GM10248 (cell line): ENCODE measurements at regions not wholly inside any gene's neighbourhood (a gene's known extent, or its start where the extent isn't known, plus 50 kb on each side); places are given as distances from the start of the nearest gene placed in this dataset.
A peak's percentile ranks its signal among the peaks of the same experiment; 100 is the strongest.

Source experiments
- CTCF ChIA-PET: fragments of 300-600 bp; sonication (Branson Sonifier 250); formaldehyde crosslinking; extraction: SDS; loops from one replicate; lab custom pipeline; 2021; ENCODE audit warnings: antibody characterized with exemption; lab: Yijun Ruan, JAX
- POLR2A ChIA-PET: fragments of 350-650 bp; sonication (Branson Sonifier 250); formaldehyde crosslinking; extraction: SDS; loops from one replicate; lab custom pipeline; 2020; ENCODE audit warnings: antibody characterized with exemption; lab: Yijun Ruan, JAX
- DNase-seq: peaks from one replicate; pipeline ENCODE4 v3.0.0; 2012; ENCODE audit errors: extremely low spot score
- TF ChIP-seq, protein P1 (sequence below): IDR thresholded peaks from 2 replicates; pipeline ENCODE4 v1.5.1; 2012; ENCODE audit warnings: mild to moderate bottlenecking, low read depth; ENCODE audit errors: extremely low read depth, missing control alignments, control extremely low read depth

DNA sequence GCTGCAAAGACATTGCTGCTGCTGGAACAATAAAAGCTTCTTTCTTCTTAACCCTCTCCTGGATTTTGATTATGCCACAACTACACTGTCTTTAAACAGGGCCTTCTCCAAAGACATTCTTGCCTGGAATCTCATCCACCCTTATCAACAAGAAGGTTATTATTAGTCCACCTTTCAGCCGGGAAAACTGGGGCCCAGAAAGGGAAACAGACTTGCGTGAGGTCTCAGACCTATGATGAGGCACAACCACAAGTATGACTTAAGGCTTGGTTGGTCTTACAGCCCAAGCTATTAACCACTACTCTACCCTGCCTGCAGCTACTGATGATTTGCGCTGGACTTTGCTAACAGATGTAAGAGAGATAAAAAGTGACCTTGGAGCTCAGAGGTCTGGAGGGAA, 62.8 kb upstream of the CTNNBL1 start:
- ChIA-PET POLR2A (no interaction called here), CTCF (interaction anchor here (1.3 to 1.5 kb wide), 2 partner anchors 11 to 15 kb away, joined by 4 read pairs; no protein-coding TSS in a partner anchor)
- TF ChIP-seq, protein P1, sequence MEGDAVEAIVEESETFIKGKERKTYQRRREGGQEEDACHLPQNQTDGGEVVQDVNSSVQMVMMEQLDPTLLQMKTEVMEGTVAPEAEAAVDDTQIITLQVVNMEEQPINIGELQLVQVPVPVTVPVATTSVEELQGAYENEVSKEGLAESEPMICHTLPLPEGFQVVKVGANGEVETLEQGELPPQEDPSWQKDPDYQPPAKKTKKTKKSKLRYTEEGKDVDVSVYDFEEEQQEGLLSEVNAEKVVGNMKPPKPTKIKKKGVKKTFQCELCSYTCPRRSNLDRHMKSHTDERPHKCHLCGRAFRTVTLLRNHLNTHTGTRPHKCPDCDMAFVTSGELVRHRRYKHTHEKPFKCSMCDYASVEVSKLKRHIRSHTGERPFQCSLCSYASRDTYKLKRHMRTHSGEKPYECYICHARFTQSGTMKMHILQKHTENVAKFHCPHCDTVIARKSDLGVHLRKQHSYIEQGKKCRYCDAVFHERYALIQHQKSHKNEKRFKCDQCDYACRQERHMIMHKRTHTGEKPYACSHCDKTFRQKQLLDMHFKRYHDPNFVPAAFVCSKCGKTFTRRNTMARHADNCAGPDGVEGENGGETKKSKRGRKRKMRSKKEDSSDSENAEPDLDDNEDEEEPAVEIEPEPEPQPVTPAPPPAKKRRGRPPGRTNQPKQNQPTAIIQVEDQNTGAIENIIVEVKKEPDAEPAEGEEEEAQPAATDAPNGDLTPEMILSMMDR, result no peak
- DNase-seq, result no peak

DNA sequence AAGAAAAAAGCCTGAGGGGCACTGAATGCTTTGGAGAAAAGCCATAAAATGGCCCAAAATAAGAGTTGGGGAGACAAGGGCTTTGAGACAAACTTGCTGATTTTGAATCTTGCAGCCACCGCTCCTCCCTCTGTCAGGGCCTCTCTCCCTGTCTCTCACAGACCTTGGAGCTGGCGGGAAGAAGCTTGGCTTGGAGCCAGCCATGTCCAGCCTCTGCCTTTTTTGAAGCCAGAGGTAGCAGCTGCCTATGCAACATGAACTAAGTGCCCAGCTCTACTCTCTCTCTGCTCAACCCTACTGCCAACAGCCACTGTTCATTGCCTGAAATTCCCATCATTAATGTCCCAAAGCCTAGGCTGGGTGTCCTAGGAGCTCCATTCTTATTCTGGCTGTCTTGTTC, 63.7 kb upstream of the CTNNBL1 start:
- ChIA-PET POLR2A (no interaction called here), CTCF (interaction anchor here (1.3 to 1.5 kb wide), 2 partner anchors 10 to 14 kb away, joined by 4 read pairs; no protein-coding TSS in a partner anchor)
- DNase-seq, result no peak
- TF ChIP-seq, protein P1, result no peak

DNA sequence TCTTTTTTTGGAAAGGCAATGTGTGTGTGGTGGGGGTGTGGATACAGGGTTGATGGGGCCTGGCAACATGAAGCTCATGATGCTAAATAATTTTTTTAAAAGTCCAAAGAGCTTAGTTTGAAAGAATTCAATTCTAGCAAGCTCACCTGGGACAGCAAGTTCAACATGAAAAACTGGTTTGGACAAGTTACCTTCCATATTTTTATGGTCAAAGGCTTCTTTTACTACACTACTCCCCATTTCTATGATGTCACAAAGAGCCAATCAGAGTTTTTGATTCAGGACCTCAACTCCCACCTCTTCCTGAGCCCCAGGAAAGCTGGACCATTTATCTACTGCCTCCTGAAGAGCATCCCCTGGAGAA, 66.1 kb upstream of the CTNNBL1 start:
- DNase-seq, result no peak
- ChIA-PET CTCF (no interaction called here), POLR2A (no interaction called here)
- TF ChIP-seq, protein P1, result no peak

DNA sequence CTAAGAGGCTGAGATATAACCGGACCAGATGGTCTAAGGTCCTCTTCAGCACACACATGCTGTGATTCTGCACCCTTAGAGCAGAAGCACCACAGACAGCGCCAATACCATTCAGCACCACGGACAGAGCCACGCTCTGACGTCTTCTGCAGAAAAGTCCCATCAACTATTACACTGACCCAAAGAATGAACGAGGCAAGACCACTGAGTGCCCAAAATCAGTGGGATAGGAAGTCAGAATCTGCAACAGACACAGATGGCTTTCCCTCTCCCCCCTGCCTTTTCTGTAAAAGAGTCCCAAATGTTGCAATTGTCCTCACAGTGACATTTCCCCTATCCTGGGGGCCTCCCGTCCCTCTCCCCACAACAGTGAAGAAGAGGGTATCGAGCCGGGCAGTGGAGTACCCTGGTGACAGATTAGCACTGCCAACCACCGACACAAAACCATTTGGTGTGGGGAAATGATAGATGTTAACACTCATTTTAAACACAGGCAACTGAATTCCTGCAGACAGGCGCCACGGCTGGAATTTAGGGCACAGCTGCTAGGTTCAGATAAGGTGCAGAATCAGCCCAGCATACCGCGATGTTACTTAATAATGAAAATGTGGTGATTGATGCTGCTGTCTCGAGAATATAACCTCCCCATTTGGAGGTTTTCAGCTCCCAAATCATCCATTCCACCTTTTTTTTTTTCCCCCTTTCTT, 66.6 kb upstream of the CTNNBL1 start:
- POLR2A ChIA-PET, result no interaction called here
- TF ChIP-seq, protein P1, result no peak
- peak; percentile 45 for DNase-seq
- CTCF ChIA-PET, result no interaction called here

DNA sequence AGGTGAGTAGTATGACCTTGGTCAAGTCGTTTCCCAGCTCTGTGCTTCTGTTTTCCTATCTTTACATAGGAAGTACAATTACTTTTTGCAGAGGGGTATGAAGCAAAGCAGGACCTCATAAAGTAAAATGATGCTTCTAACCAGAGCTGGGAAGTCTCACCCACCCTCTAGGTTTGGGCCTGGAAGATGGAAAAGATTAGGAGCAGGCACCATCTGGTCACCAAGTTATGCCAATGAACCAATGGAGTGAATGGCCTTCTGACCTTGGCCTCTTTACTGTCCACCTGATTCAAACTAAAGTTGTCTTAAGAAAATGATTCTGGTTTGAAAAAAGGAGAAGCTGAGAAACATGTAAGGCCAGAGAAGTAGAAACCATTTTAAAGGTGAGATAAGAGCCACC, 68.9 kb upstream of the CTNNBL1 start:
- ChIA-PET CTCF (interaction anchor here (1.2 kb wide), 1 partner anchor 9 kb away, joined by 5 read pairs; no protein-coding TSS in a partner anchor), POLR2A (no interaction called here)
- TF ChIP-seq, protein P1, result no peak
- no peak for DNase-seq

DNA sequence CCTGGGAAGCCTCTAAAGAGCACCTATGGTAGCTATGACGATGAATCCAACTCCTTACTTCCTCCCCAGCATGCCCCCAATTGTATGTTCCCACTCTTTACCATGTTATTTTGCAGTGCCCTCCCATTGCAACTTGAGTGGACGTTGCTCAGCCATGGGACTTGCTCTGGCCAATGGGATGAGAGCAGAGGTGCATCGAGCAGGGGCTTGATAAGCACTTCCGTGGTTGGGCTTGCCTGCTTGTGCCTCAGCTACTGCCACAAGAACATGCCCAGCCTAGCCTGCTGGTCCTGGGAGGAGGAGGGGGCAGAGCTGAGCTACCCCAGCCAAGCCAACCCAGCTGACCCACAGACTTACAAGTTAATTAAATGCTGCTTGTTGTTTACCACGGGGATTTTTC, 71.1 kb upstream of the CTNNBL1 start:
- ChIA-PET CTCF (no interaction called here), POLR2A (no interaction called here)
- no peak for DNase-seq

More for the DNA sequence above, 71.1 kb upstream of the CTNNBL1 start:
- TF ChIP-seq, protein P1, result no peak
